ENCODE measurements at regions not wholly inside any gene's neighbourhood (a gene's known extent, or its start where the extent isn't known, plus 50 kb on each side); places are given as distances from the start of the nearest gene placed in this dataset.

GRCh38 chr1:14332158-14332557 is 266.3 kb upstream of the KAZN start:
- TF ChIP-seq POLR2A (IDR thresholded peaks at IDR 0.05) (no peak), CTCF (IDR thresholded peaks at IDR 0.05) (no peak)
